ENCODE measurements at regions not wholly inside any gene's neighbourhood (a gene's known extent, or its start where the extent isn't known, plus 50 kb on each side); places are given as distances from the start of the nearest gene placed in this dataset.
"Not testable (repeated sequence)": the region's sequence is repeated elsewhere in the genome, so short reads cannot be mapped to it uniquely, and the experiment has no call there.

- no peak for DNase-seq
Observed at GRCh38 chr11:25527841-25528240, 804.1 kb upstream of the ANO3 start.

GRCh38 chr11:25529572-25529971 lies 802.4 kb upstream of the ANO3 start:
- no peak for DNase-seq

GRCh38 chr11:25535467-25536272 lies 796.3 kb upstream of the ANO3 start:
- no peak for DNase-seq

GRCh38 chr11:25536289-25536688 lies 795.6 kb upstream of the ANO3 start:
- DNase-seq, result no peak

GRCh38 chr11:25537393-25537792 lies 794.5 kb upstream of the ANO3 start:
- DNase-seq, result no peak

GRCh38 chr11:25547292-25547691 lies 784.6 kb upstream of the ANO3 start:
- DNase-seq, result no peak

GRCh38 chr11:25562417-25562816 lies 769.5 kb upstream of the ANO3 start:
- DNase-seq, result no peak

GRCh38 chr11:25565846-25566245 lies 766.1 kb upstream of the ANO3 start:
- DNase-seq, result no peak

- no peak for DNase-seq
Observed at GRCh38 chr11:25566298-25567200, 765.4 kb upstream of the ANO3 start.

- DNase-seq, result no peak
Observed at GRCh38 chr11:25576320-25576719, 755.6 kb upstream of the ANO3 start.

- not testable (repeated sequence) for DNase-seq
Observed at GRCh38 chr11:25579554-25579953, 752.4 kb upstream of the ANO3 start.

GRCh38 chr11:25583596-25583995 lies 748.3 kb upstream of the ANO3 start:
- DNase-seq, result no peak

- no peak for DNase-seq
Observed at GRCh38 chr11:25587496-25587895, 744.4 kb upstream of the ANO3 start.

- no peak for DNase-seq
Observed at GRCh38 chr11:25593221-25593620, 738.7 kb upstream of the ANO3 start.

GRCh38 chr11:25596701-25597100 lies 735.2 kb upstream of the ANO3 start:
- DNase-seq, result no peak

- DNase-seq, result no peak
Observed at GRCh38 chr11:25597696-25598095, 734.2 kb upstream of the ANO3 start.

- DNase-seq, result no peak
Observed at GRCh38 chr11:25602149-25602548, 729.8 kb upstream of the ANO3 start.

- no peak for DNase-seq
Observed at GRCh38 chr11:25602959-25603358, 729.0 kb upstream of the ANO3 start.

- no peak for DNase-seq
Observed at GRCh38 chr11:25612806-25613205, 719.1 kb upstream of the ANO3 start.

GRCh38 chr11:25613451-25613850 lies 718.5 kb upstream of the ANO3 start:
- DNase-seq, result no peak

- no peak for DNase-seq
Observed at GRCh38 chr11:25613865-25614264, 718.1 kb upstream of the ANO3 start.

- no peak for DNase-seq
Observed at GRCh38 chr11:25615069-25615468, 716.9 kb upstream of the ANO3 start.

- DNase-seq, result no peak
Observed at GRCh38 chr11:25615841-25616240, 716.1 kb upstream of the ANO3 start.

GRCh38 chr11:25625094-25625493 lies 706.8 kb upstream of the ANO3 start:
- peak; percentile 66 for DNase-seq
